GM23338 (cell line): ENCODE measurements at regions not wholly inside any gene's neighbourhood (a gene's known extent, or its start where the extent isn't known, plus 50 kb on each side); places are given as distances from the start of the nearest gene placed in this dataset.

Experiments
- ATAC-seq: fragments of 200-7000 bp; cut with Tn5 transposase; 3 replicates; pipeline ENCODE4 v1.9.1; 2020
- DNase-seq: peaks from one replicate; pipeline ENCODE4 v3.0.0-alpha.2; 2015; ENCODE audit warnings: low spot score
- H2AFZ ChIP-seq: fragments of 200-600 bp; sonication (generic); 2 replicates; pipeline ENCODE4 v1.8.0; 2016; ENCODE audit warnings: antibody characterized with exemption, mild to moderate bottlenecking, moderate library complexity
- H3F3A ChIP-seq: fragments of 200-600 bp; sonication (generic); replicated peaks from 2 replicates; pipeline ENCODE4 v1.8.0; 2017; ENCODE audit warnings: antibody characterized with exemption, mixed run types, low read depth
- H3K27ac ChIP-seq: fragments of 200-600 bp; sonication (generic); 2 replicates; pipeline ENCODE4 v1.6.1; 2016; ENCODE audit warnings: low read depth
- H3K27me3 ChIP-seq: fragments of 200-600 bp; sonication (generic); 2 replicates; pipeline ENCODE4 v1.8.0; 2016; ENCODE audit warnings: mild to moderate bottlenecking, mixed run types, moderate library complexity; ENCODE audit not compliant: insufficient read depth
- H3K36me3 ChIP-seq: fragments of 200-600 bp; sonication (generic); 2 replicates; pipeline ENCODE4 v1.8.0; 2016; ENCODE audit warnings: mild to moderate bottlenecking; ENCODE audit not compliant: insufficient read depth
- H3K4me1 ChIP-seq: fragments of 200-600 bp; sonication (generic); 2 replicates; pipeline ENCODE4 v1.8.0; 2016; ENCODE audit warnings: mild to moderate bottlenecking, moderate library complexity; ENCODE audit not compliant: insufficient read depth
- H3K4me2 ChIP-seq: fragments of 200-600 bp; sonication (generic); 2 replicates; pipeline ENCODE4 v1.7.1; 2017; ENCODE audit warnings: mixed run types
- H3K4me3 ChIP-seq: fragments of 200-600 bp; sonication (generic); 2 replicates; pipeline ENCODE4 v1.6.1; 2016; ENCODE audit warnings: mixed run types
- H3K79me2 ChIP-seq: fragments of 200-600 bp; sonication (generic); replicated peaks from 2 replicates; pipeline ENCODE4 v1.8.0; 2017; ENCODE audit warnings: mild to moderate bottlenecking; ENCODE audit not compliant: insufficient read depth
- H3K9me2 ChIP-seq: fragments of 200-600 bp; sonication (generic); 2 replicates; pipeline ENCODE4 v1.8.0; 2017; ENCODE audit not compliant: insufficient read depth
- H4K20me1 ChIP-seq: fragments of 200-600 bp; sonication (generic); replicated peaks from 2 replicates; pipeline ENCODE4 v1.8.0; 2017; ENCODE audit warnings: mild to moderate bottlenecking; ENCODE audit not compliant: insufficient read depth
- H3K27ac Mint-ChIP-seq: 2 replicates; pipeline ENCODE4 v1.8.0; 2020; ENCODE audit warnings: inconsistent platforms, mild to moderate bottlenecking, moderate library complexity, mixed read lengths
- H3K27me3 Mint-ChIP-seq: 3 replicates; pipeline ENCODE4 v1.8.0; 2022; ENCODE audit warnings: low read depth, mild to moderate bottlenecking, moderate library complexity, mixed read lengths, inconsistent platforms; ENCODE audit not compliant: insufficient read depth, poor library complexity
- H3K36me3 Mint-ChIP-seq: 3 replicates; pipeline ENCODE4 v1.8.0; 2021; ENCODE audit warnings: low read depth, mild to moderate bottlenecking, inconsistent platforms, moderate library complexity, mixed read lengths
- H3K4me1 Mint-ChIP-seq: 3 replicates; pipeline ENCODE4 v1.8.0; 2020; ENCODE audit warnings: mild to moderate bottlenecking, inconsistent platforms, mixed read lengths
- H3K4me3 Mint-ChIP-seq: 3 replicates; pipeline ENCODE4 v1.8.0; 2021; ENCODE audit warnings: moderate library complexity, mild to moderate bottlenecking, inconsistent platforms, mixed read lengths
- H3K9me3 Mint-ChIP-seq: 3 replicates; pipeline ENCODE4 v1.8.0; 2020; ENCODE audit warnings: moderate library complexity, mild to moderate bottlenecking, inconsistent platforms, mixed read lengths
- CREB1 ChIP-seq: fragments of 250-450 bp; sonication (Bioruptor Pico); IDR thresholded peaks from 2 replicates; pipeline ENCODE4 v1.5.0; 2020; ENCODE audit warnings: low read depth, mild to moderate bottlenecking, moderate library complexity
- EZH2 ChIP-seq: fragments of 200-600 bp; sonication (generic); IDR thresholded peaks from one replicate; pipeline ENCODE4 v1.8.0; 2017; ENCODE audit warnings: antibody characterized with exemption, mild to moderate bottlenecking, low read depth; ENCODE audit not compliant: unreplicated experiment
- EZH2phosphoT487 ChIP-seq: fragments of 200-600 bp; sonication (generic); IDR thresholded peaks from one replicate; pipeline ENCODE4 v1.8.1; 2018; ENCODE audit warnings: antibody characterized with exemption; ENCODE audit not compliant: unreplicated experiment
- JUNB ChIP-seq: IDR thresholded peaks from one replicate; pipeline ENCODE4 v1.6.1; 2016; ENCODE audit warnings: antibody characterized with exemption; ENCODE audit not compliant: unreplicated experiment
- NANOG ChIP-seq: IDR thresholded peaks from 2 replicates; pipeline ENCODE4 v1.6.1; 2016; ENCODE audit warnings: antibody characterized with exemption, borderline replicate concordance
- POLR2AphosphoS5 ChIP-seq: IDR thresholded peaks from 2 replicates; pipeline ENCODE4 v1.6.1; 2016; ENCODE audit warnings: antibody characterized with exemption, low read depth
- STAT1 ChIP-seq: IDR thresholded peaks from one replicate; pipeline ENCODE4 v1.6.1; 2016; ENCODE audit warnings: antibody characterized with exemption; ENCODE audit not compliant: unreplicated experiment
- ZNF114 ChIP-seq: fragments of 250-450 bp; sonication (Bioruptor Pico); IDR thresholded peaks from 2 replicates; pipeline ENCODE4 v1.5.0; 2020; ENCODE audit warnings: mild to moderate bottlenecking, moderate library complexity
- ZNF331 ChIP-seq: fragments of 250-450 bp; sonication (Bioruptor Pico); IDR thresholded peaks from 2 replicates; pipeline ENCODE4 v1.5.0; 2020; ENCODE audit warnings: low read depth, mild to moderate bottlenecking, moderate library complexity
- TF ChIP-seq, protein P1 (sequence below): IDR thresholded peaks from one replicate; pipeline ENCODE4 v1.6.1; 2018; ENCODE audit warnings: antibody characterized with exemption; ENCODE audit not compliant: unreplicated experiment
- TF ChIP-seq, protein P2 (sequence below), 2 experiments: fragments of 200-600 bp in 1 of 2; sonication (generic) in 1 of 2; conservative IDR thresholded peaks; 2 replicates each; pipeline versions ENCODE4 v1.5.1 to v1.6.1; 2016 to 2017; ENCODE audit warnings: antibody characterized with exemption in 2 of 2, low read depth in 2 of 2, mild to moderate bottlenecking in 2 of 2, moderate library complexity in 1 of 2
- TF ChIP-seq, protein P3 (sequence below): IDR thresholded peaks from 2 replicates; pipeline ENCODE4 v1.6.1; 2016; ENCODE audit warnings: antibody characterized with exemption
- TF ChIP-seq, protein P4 (sequence below): fragments of 250-450 bp; sonication (Bioruptor Pico); IDR thresholded peaks from 2 replicates; pipeline ENCODE4 v1.5.0; 2020; ENCODE audit warnings: mild to moderate bottlenecking, moderate library complexity

DNA sequence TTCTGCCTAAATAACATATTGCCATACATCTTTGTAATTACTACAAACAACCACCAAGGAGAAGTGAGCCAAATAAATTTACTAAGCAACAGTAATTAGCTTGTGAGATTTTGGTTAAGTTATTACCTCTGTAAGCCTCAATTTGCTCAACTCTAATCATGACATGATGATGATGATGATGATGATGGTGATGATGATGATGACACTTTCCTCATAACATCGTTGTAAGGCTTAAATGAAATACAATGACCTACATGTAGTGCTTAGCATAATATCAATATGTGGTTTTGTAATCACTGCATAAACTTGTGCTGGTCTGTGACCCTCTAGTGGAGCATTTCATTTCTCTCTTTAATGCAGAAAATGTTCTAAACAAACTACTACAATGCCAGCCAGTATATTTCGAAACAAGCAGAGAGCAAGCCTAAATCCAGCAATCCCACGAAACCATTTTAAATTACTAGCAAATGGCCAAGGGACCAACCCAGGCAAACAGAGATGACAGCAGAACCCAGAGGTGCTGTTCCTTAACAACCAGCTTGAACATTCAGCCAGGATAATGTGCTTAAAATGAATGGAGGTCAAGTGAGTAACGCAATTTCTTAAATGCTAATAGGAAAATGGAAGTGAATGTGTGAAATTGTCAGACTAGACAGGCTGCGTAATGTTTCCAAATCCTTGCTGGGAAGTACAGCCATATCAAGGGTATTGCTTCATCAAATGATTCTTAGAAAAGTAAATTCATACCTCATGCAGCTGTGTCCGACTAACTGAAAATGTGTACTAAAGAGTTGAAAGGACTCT is 281.9 kb upstream of the PUM3 start:
- no peaks in the 10 kb centered on the region for H3K9me2 ChIP-seq
- no peaks in the 10 kb centered on the region for H3K27me3 ChIP-seq
- no peak for ATAC-seq
- H2AFZ ChIP-seq: no peak overlapping the region
- H4K20me1 ChIP-seq: no peaks in the 10 kb centered on the region; the same call in 1 of the 2 replicates
- no peaks in the 10 kb centered on the region for H3K36me3 ChIP-seq
- no peaks in the 10 kb centered on the region for H3F3A ChIP-seq
- no peak overlapping the region for H3K27ac ChIP-seq
- Mint-ChIP-seq H3K36me3 (no peaks in the 10 kb centered on the region), H3K4me3 (no peak overlapping the region), H3K9me3 (no peaks in the 10 kb centered on the region), H3K27me3 (no peaks in the 10 kb centered on the region), H3K4me1 (peaks cover 4% of the 10 kb centered on the region; the same call in 2 of the 3 replicates), H3K27ac (no peak overlapping the region)
- H3K4me3 ChIP-seq: no peak overlapping the region
- H3K79me2 ChIP-seq: no peaks in the 10 kb centered on the region
- TF ChIP-seq JUNB (no peak), POLR2AphosphoS5 (no peak), ZNF331 (CRISPR knock-in tag) (no peak), STAT1 (no peak), NANOG (no peak), EZH2phosphoT487 (no peak), EZH2 (no peak), ZNF114 (no peak), CREB1 (CRISPR knock-in tag) (no peak)
- TF ChIP-seq, protein P1, sequence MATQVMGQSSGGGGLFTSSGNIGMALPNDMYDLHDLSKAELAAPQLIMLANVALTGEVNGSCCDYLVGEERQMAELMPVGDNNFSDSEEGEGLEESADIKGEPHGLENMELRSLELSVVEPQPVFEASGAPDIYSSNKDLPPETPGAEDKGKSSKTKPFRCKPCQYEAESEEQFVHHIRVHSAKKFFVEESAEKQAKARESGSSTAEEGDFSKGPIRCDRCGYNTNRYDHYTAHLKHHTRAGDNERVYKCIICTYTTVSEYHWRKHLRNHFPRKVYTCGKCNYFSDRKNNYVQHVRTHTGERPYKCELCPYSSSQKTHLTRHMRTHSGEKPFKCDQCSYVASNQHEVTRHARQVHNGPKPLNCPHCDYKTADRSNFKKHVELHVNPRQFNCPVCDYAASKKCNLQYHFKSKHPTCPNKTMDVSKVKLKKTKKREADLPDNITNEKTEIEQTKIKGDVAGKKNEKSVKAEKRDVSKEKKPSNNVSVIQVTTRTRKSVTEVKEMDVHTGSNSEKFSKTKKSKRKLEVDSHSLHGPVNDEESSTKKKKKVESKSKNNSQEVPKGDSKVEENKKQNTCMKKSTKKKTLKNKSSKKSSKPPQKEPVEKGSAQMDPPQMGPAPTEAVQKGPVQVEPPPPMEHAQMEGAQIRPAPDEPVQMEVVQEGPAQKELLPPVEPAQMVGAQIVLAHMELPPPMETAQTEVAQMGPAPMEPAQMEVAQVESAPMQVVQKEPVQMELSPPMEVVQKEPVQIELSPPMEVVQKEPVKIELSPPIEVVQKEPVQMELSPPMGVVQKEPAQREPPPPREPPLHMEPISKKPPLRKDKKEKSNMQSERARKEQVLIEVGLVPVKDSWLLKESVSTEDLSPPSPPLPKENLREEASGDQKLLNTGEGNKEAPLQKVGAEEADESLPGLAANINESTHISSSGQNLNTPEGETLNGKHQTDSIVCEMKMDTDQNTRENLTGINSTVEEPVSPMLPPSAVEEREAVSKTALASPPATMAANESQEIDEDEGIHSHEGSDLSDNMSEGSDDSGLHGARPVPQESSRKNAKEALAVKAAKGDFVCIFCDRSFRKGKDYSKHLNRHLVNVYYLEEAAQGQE: no peak
- TF ChIP-seq, protein P2, sequence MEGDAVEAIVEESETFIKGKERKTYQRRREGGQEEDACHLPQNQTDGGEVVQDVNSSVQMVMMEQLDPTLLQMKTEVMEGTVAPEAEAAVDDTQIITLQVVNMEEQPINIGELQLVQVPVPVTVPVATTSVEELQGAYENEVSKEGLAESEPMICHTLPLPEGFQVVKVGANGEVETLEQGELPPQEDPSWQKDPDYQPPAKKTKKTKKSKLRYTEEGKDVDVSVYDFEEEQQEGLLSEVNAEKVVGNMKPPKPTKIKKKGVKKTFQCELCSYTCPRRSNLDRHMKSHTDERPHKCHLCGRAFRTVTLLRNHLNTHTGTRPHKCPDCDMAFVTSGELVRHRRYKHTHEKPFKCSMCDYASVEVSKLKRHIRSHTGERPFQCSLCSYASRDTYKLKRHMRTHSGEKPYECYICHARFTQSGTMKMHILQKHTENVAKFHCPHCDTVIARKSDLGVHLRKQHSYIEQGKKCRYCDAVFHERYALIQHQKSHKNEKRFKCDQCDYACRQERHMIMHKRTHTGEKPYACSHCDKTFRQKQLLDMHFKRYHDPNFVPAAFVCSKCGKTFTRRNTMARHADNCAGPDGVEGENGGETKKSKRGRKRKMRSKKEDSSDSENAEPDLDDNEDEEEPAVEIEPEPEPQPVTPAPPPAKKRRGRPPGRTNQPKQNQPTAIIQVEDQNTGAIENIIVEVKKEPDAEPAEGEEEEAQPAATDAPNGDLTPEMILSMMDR (conservative IDR thresholded peaks at IDR 0.05; ENCODE audit: low read depth in 2 of 2): no peak
- TF ChIP-seq, protein P3, sequence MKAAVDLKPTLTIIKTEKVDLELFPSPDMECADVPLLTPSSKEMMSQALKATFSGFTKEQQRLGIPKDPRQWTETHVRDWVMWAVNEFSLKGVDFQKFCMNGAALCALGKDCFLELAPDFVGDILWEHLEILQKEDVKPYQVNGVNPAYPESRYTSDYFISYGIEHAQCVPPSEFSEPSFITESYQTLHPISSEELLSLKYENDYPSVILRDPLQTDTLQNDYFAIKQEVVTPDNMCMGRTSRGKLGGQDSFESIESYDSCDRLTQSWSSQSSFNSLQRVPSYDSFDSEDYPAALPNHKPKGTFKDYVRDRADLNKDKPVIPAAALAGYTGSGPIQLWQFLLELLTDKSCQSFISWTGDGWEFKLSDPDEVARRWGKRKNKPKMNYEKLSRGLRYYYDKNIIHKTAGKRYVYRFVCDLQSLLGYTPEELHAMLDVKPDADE: no peak
- TF ChIP-seq, protein P4, sequence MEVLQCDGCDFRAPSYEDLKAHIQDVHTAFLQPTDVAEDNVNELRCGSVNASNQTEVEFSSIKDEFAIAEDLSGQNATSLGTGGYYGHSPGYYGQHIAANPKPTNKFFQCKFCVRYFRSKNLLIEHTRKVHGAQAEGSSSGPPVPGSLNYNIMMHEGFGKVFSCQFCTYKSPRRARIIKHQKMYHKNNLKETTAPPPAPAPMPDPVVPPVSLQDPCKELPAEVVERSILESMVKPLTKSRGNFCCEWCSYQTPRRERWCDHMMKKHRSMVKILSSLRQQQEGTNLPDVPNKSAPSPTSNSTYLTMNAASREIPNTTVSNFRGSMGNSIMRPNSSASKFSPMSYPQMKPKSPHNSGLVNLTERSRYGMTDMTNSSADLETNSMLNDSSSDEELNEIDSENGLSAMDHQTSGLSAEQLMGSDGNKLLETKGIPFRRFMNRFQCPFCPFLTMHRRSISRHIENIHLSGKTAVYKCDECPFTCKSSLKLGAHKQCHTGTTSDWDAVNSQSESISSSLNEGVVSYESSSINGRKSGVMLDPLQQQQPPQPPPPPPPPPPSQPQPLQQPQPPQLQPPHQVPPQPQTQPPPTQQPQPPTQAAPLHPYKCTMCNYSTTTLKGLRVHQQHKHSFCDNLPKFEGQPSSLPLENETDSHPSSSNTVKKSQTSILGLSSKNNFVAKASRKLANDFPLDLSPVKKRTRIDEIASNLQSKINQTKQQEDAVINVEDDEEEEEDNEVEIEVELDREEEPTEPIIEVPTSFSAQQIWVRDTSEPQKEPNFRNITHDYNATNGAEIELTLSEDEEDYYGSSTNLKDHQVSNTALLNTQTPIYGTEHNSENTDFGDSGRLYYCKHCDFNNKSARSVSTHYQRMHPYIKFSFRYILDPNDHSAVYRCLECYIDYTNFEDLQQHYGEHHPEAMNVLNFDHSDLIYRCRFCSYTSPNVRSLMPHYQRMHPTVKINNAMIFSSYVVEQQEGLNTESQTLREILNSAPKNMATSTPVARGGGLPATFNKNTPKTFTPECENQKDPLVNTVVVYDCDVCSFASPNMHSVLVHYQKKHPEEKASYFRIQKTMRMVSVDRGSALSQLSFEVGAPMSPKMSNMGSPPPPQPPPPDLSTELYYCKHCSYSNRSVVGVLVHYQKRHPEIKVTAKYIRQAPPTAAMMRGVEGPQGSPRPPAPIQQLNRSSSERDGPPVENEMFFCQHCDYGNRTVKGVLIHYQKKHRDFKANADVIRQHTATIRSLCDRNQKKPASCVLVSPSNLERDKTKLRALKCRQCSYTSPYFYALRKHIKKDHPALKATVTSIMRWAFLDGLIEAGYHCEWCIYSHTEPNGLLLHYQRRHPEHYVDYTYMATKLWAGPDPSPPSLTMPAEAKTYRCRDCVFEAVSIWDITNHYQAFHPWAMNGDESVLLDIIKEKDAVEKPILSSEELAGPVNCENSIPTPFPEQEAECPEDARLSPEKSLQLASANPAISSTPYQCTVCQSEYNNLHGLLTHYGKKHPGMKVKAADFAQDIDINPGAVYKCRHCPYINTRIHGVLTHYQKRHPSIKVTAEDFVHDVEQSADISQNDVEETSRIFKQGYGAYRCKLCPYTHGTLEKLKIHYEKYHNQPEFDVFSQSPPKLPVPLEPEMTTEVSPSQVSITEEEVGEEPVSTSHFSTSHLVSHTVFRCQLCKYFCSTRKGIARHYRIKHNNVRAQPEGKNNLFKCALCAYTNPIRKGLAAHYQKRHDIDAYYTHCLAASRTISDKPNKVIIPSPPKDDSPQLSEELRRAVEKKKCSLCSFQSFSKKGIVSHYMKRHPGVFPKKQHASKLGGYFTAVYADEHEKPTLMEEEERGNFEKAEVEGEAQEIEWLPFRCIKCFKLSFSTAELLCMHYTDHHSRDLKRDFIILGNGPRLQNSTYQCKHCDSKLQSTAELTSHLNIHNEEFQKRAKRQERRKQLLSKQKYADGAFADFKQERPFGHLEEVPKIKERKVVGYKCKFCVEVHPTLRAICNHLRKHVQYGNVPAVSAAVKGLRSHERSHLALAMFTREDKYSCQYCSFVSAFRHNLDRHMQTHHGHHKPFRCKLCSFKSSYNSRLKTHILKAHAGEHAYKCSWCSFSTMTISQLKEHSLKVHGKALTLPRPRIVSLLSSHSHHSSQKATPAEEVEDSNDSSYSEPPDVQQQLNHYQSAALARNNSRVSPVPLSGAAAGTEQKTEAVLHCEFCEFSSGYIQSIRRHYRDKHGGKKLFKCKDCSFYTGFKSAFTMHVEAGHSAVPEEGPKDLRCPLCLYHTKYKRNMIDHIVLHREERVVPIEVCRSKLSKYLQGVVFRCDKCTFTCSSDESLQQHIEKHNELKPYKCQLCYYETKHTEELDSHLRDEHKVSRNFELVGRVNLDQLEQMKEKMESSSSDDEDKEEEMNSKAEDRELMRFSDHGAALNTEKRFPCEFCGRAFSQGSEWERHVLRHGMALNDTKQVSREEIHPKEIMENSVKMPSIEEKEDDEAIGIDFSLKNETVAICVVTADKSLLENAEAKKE: no peak
- H3K4me1 ChIP-seq: peaks cover 10% of the 10 kb centered on the region; the same call in 1 of the 2 replicates
- H3K4me2 ChIP-seq: no peak overlapping the region
- DNase-seq: no peak
